ENCODE measurements at regions not wholly inside any gene's neighbourhood (a gene's known extent, or its start where the extent isn't known, plus 50 kb on each side); places are given as distances from the start of the nearest gene placed in this dataset.

- no peak for DNase-seq (ENCODE audit: low read depth, low spot score)
Observed at GRCh38 chr4:180009316-180009715, 2233.9 kb upstream of the TENM3 start.

- DNase-seq (ENCODE audit: low read depth, low spot score), result no peak
Observed at GRCh38 chr4:180028682-180029081, 2214.5 kb upstream of the TENM3 start.

GRCh38 chr4:180031330-180031729, 2211.9 kb upstream of the TENM3 start:
- no peak for DNase-seq (ENCODE audit: low read depth, low spot score)

- DNase-seq (ENCODE audit: low read depth, low spot score), result no peak
Observed at GRCh38 chr4:180041576-180041975, 2201.6 kb upstream of the TENM3 start.

- DNase-seq (ENCODE audit: low read depth, low spot score), result no peak
Observed at GRCh38 chr4:180052629-180053028, 2190.6 kb upstream of the TENM3 start.

GRCh38 chr4:180054291-180054690, 2188.9 kb upstream of the TENM3 start:
- no peak for DNase-seq (ENCODE audit: low read depth, low spot score)

GRCh38 chr4:180057299-180057721, 2185.9 kb upstream of the TENM3 start:
- no peak for DNase-seq (ENCODE audit: low read depth, low spot score)

- no peak for DNase-seq (ENCODE audit: low read depth, low spot score)
Observed at GRCh38 chr4:180057891-180058671, 2185.1 kb upstream of the TENM3 start.

- DNase-seq (ENCODE audit: low read depth, low spot score), result no peak
Observed at GRCh38 chr4:180058691-180059215, 2184.4 kb upstream of the TENM3 start.

- no peak for DNase-seq (ENCODE audit: low read depth, low spot score)
Observed at GRCh38 chr4:180059216-180059881, 2183.9 kb upstream of the TENM3 start.

- DNase-seq (ENCODE audit: low read depth, low spot score), result no peak
Observed at GRCh38 chr4:180060159-180060889, 2182.9 kb upstream of the TENM3 start.

- DNase-seq (ENCODE audit: low read depth, low spot score), result no peak
Observed at GRCh38 chr4:180081072-180081471, 2162.1 kb upstream of the TENM3 start.

GRCh38 chr4:180084561-180084960, 2158.6 kb upstream of the TENM3 start:
- no peak for DNase-seq (ENCODE audit: low read depth, low spot score)

- no peak for DNase-seq (ENCODE audit: low read depth, low spot score)
Observed at GRCh38 chr4:180086480-180087190, 2156.6 kb upstream of the TENM3 start.

GRCh38 chr4:180098586-180098985, 2144.6 kb upstream of the TENM3 start:
- DNase-seq (ENCODE audit: low read depth, low spot score), result no peak

- DNase-seq (ENCODE audit: low read depth, low spot score), result no peak
Observed at GRCh38 chr4:180099957-180100356, 2143.2 kb upstream of the TENM3 start.

- no peak for DNase-seq (ENCODE audit: low read depth, low spot score)
Observed at GRCh38 chr4:180100433-180101344, 2142.5 kb upstream of the TENM3 start.

GRCh38 chr4:180101348-180102083, 2141.7 kb upstream of the TENM3 start:
- DNase-seq (ENCODE audit: low read depth, low spot score), result no peak

GRCh38 chr4:180103794-180104193, 2139.4 kb upstream of the TENM3 start:
- DNase-seq (ENCODE audit: low read depth, low spot score), result no peak

- no peak for DNase-seq (ENCODE audit: low read depth, low spot score)
Observed at GRCh38 chr4:180105362-180105761, 2137.8 kb upstream of the TENM3 start.

Data from smooth muscle cell of the brain vasculature (primary cell).